GM23248 (cell line): ENCODE measurements at regions not wholly inside any gene's neighbourhood (a gene's known extent, or its start where the extent isn't known, plus 50 kb on each side); places are given as distances from the start of the nearest gene placed in this dataset.

Experiments used
- EZH2 ChIP-seq: fragments of 200-600 bp; sonication (generic); IDR thresholded peaks from 2 replicates; pipeline ENCODE4 v1.6.1; 2018; ENCODE audit warnings: antibody characterized with exemption, mild to moderate bottlenecking; ENCODE audit not compliant: insufficient read depth, poor library complexity, severe bottlenecking
- EZH2phosphoT487 ChIP-seq: fragments of 200-600 bp; sonication (generic); IDR thresholded peaks from 2 replicates; pipeline ENCODE4 v1.6.1; 2018; ENCODE audit warnings: antibody characterized with exemption, moderate library complexity, mild to moderate bottlenecking, low read depth; ENCODE audit not compliant: insufficient read depth

- TF ChIP-seq EZH2 (no peak), EZH2phosphoT487 (no peak)
Measured at GRCh38 chr1:177596485-177596884, 373.4 kb downstream of the SEC16B start.
